Glomerular visceral epithelial cell (primary cell): ENCODE measurements at regions not wholly inside any gene's neighbourhood (a gene's known extent, or its start where the extent isn't known, plus 50 kb on each side); places are given as distances from the start of the nearest gene placed in this dataset.

ENCODE experiments used
- DNase-seq: peaks from one replicate; pipeline ENCODE4 v3.0.0-alpha.2; 2016; ENCODE audit errors: extremely low spot score

DNA sequence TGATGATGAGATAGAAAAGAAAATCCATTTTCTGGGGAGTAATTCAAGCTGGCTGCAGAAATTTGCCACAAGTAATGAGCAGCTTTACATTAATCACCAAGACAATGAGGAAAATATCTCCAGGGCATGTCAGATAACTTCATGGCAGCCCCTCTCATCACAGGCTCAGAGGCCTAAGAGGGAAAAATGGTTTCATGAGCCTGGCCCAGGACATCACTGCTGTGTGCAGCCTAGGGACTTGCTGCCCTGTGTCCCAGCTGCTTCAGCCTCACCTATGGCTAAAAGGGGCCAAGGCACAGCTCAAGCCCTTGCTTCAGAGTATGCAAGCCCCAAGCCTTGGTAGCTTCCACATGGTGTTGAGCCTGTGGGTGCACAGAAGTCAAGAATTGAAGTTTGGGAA, 161.7 kb downstream of the OPA1 start:
- no peak for DNase-seq

DNA sequence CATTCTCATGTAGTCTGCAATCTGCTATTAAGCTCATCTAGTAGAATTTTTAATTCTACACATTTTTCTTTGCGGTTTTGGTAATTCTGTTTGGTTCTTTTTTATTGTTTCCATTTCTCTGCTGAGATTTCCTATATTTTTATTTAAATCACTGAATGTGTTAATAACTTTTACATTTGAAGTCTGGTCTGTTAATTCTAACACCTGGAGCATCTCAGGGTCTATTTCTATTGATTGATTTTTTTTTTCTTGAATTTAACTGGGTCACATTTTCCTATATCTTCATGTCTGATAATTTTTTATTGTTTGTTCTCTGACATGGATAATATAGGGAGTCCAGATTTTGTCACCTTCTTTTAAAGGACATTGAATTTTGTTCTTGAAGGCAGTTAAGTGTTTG, 163.5 kb downstream of the OPA1 start:
- no peak for DNase-seq

DNA sequence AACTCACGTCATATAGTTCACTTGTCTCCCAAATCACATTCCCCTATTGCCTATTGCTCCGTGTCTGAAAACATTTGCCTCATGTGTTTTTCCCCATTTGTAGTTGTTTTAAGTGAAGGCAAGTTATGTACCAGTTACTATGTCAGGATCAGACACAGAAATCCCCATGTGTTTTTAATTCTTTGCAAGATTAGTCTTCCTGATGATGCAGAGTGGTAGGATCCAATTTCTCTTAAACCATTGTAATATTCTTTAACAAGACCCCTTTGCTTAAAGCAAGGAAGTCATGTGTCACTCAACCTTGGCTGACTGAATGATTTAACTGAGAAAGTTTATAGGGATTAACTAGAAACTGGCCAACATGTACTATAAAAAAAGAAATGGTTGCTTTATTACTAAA, 164.4 kb downstream of the OPA1 start:
- DNase-seq, result no peak

DNA sequence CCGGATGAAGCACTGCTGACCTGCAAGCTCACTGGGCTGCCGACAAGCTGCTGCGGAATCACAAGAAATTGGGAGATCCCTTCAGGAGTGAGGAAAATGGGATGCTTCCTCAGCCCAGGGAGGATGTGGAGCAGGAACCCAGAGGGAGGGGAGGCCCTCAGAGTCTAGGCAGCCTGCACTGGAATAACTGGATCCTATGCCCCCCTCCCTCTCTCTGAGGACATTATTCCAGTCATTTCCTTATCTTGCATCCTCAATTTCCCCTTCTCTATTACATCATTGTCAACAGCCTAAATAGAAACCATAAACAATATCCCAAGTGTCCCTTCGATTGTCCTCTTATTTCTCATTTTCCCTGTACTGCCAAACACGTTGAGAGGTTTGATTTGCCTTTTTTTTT, 169.0 kb downstream of the OPA1 start:
- DNase-seq, result no peak

DNA sequence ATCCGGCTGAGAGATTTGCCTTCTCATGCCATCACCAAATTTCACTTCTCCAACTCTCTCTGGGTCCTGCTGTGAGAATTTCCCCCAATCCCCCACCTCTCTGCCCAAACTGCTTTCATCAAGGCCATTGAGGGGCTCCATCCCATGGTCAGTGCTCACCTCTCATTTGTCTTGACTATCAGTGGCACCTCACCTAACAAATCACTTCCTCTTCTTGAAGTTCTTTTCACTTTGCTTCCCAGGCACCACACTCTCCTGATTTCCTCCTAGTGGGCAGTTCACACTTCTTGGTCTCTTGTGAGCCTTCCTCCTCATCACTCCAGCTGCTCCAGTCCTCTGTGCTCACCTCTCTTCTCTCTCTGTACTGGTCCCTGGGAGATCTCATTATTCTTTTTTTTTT, 169.6 kb downstream of the OPA1 start:
- DNase-seq, result no peak

DNA sequence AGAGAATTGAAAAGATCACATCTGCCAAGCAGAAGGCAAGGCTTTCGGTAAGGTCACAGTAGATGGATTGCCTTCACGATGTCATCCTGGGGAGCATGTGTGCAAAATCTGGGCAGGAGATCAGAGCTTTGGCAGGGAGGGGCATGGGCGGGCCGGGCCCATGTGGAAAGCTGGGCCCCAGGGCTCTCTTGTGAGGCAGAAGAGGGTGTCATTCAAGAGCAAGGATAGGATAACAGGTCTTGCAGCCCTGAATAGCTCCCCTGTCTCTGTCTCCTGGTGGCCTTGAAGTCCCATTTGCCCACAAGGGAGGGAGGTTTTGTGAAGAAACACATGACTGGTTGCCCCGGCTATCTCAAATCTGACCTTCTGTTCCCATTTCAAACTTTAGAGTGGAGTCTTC, 172.0 kb downstream of the OPA1 start:
- no peak for DNase-seq

DNA sequence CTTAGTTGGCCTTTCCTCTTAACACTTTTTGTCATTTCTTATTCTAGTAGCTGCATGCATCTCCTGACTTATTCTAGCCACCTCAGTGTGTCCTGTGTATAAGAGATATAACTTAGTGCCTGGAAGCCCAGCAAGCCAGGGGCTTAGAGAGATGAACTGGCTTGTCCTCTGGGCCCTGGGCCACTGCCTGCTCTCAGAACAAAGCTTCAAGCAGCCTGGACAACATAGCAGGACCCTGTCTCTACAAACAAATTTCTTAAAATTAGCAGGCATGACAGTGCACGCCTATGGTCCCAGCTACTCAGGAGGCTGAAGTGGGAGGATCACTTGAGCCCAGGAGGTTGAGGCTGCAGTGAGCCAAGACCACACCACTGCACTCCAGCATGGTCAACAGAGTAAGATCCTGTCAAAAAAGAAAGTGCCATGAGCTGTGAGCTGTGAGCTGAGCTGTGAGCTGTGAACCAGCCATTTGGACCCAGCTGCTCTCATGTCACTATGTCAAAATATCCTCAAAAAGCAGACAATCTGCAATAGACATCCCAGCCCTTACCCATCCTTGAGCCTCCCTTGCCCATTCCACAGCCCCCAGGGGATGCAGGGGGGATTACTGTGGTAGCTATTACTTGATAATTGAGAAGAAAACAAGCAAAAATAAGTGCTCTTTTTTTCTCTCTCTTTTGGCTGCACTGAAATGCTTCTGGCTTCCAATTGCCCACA, 174.5 kb downstream of the OPA1 start:
- DNase-seq, result no peak

DNA sequence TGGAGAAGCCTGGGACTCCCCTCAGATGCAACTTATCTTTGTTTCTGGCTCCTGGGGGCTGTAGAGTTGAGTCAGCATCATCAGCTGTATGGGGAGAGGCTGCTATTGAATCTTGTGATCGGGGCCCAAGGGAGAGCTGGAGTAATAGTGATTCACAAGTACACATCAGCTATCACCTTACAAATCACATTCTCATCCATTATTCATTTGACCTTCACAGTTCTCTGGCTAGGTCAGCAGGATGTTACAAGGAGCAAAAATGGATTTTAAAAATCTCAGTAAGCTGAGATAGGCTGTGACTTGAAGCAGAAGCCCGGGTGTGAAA, 175.0 kb downstream of the OPA1 start:
- no peak for DNase-seq

DNA sequence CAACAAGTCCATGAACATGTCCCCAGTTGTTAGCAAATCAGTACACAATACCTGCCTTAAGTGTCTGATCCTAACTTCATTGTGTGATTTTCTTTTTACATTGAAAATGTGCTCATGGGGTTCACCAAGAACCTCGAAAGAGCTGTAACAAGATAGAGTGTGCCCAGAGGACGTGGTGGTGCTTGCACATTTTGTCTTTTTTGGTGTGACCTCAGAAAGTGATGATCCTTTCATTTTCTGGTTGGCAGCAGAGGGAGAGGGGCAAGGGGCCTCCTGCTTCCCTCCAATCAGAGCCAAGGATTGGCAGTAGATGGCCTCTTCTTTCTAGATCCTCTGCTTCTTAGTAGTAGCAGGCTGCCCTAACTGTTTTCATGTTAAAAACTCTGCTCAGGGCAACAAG, 176.4 kb downstream of the OPA1 start:
- DNase-seq, result no peak

DNA sequence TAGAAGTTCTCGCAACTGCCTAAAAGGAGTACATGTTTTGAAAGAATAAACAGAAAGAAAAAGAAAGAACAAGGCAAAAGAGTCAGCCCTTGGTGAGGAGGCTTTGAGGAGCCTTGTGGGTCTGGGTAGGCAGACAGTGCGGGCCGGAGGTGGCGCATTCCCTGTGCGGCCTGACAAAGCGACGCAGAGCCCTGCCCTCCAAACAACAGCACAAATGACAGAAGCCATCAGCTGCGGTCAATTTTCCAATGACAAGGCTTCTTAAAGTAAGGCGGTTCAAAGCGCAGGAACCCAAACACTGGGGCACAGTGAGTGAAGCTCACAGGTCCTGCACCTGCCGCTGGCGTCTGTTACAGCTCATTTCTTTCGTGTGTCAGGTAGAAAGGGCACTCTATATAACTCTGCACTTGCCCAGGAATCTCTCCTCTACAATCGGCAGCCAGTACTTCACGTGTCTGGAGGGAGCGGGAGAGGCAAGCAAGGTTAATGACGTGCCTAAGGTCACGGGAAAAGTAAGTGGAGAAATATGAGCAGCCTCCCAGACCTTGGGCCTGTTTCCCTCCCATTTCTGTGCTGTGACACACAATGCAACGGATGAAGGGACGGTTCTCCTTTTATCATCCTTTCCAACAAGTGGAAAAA, 178.1 kb downstream of the OPA1 start:
- no peak for DNase-seq

DNA sequence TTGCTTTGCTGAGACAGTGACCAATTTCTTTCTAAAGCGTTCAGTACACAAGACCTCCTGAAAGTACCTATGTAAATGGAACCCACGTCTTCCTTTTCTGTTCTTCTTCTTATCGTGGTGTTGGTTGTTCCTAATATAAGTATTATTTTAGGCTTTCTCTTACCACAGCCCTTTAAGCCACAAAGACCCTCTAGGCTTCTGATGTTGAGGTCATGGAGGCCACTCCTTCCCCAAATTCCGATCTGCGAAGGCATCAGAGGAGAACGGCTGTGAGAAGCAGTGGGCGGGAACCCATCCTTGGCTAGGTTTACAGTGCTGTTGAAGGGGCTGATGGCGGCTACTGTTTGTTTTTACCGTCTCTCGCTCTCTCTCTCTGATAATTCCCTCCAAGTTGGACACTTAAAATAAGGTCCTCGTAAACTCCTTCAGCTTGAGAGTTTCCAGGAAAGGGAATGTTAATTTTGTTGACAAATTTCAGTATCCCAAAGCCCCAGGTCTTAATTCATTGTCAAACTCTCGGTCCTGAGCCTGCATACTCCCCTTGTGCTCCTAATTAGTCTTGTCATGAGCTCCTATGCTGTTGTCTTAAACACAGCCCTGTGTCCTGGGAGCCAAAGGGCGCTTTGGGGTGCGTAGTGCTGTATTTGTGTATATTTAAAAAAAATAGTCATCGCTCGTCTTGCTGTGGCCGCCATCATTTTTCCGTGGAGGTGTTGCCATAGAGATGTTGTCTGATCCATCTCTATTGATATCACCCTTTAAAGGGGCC, 178.8 kb downstream of the OPA1 start:
- DNase-seq, result no peak

DNA sequence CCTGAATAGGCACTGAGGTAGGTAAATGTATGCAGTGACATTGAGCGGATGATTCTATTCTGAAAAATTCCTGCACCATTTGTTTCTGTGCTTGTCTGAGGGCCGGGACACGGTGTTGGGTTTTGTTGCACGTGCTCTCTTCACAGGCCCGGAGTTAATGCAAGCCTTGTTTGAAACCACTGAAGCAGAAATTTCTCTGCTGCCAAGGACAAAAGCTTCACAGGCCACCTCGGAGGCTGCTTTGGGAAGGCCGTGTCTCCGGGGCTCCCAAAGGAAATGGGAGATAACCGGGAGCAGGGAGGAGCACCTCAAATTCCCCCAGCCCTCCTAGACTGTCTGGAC, 179.4 kb downstream of the OPA1 start:
- DNase-seq, result no peak

DNA sequence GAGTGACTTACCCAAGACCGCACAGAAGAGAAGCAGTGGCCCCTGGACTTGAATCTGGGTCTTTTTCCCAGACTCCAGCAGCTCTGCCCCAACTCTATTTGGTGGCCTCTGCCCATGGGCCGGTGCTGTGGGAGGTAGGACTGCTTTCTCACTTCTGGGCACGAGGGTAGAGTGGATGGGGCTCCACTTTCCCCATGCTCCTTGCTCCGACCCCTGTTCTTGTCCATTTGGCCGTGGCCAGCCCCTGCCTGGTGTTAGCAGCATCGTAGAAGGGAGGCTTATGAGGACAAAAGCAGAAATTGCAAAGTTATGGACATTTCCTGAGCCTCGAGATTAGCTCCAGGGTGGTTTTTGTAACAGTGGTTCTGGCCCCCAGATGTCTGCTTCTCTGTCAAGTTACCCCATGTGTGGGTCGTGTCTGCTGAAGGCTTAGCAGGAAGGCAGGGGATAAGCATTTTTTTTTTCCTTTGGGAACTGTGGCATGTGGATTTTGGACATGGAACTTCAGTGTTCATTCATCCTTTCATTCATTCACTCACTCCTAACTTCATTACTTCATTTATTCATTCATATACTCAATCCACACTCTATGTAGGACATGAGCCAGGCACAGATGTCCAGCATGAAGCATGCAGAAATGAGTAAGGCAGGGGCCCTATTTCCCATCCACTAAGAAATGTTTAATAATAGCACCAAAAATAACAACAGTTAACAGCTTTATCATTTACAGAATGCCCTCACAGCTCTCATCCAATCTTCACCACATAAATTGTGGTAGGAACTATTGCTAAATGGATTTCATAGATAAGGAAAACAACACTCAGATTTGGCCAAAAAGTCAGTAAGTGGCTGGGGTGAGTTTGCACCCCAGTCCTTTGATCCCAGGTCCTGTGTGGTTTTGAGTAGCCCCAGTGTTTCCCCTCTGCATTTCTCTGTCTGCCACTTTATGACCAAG, 180.5 kb downstream of the OPA1 start:
- no peak for DNase-seq

DNA sequence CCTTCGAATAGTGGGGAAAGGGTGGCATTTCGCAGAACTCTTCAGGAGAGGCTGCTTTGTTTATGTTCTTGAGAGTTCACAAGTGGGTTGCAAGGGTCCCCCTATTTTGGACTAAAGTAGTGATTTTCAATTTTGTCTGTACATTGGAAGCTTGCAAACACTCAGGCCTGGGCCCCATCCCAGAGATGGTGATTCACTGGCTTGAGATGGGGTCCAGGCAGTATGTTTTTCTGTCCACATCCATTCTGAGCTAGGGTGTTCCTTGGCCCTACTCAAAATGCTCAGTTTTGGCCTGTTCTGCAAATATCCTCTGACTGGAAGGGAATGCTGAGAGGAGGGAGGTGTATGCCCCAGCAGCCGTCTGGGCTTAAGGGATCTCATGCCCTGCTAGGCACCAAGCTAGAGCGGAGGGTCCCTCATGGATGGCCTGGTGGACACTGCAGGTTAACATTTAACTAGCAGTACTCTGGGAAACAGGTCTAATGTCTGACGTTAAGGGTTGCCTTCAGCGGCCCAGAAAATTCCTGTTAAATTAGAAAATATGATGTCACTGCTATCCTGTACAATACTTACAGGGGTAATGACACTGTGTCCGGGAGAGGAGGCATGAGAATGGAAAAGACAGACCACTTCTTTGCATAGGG, 181.4 kb downstream of the OPA1 start:
- DNase-seq, result peak; percentile 28

DNA sequence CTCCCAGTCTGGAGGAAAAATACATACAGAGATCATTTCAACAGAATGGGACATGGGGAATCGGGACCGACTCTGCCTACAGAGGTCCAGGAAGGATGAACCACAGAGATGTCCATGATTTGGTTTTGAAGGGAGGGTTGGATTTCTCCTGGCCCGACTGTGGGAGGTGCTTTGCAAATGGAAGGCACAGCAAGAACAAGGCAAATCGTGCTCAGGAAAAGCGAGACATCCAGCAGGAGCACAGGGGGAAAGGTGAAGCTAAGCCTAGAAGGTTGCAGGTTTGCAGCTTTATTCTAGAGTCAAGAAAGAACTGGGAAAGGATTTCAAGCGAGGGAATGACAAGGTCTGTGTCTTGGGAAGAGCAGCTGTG, 181.9 kb downstream of the OPA1 start:
- DNase-seq, result no peak

DNA sequence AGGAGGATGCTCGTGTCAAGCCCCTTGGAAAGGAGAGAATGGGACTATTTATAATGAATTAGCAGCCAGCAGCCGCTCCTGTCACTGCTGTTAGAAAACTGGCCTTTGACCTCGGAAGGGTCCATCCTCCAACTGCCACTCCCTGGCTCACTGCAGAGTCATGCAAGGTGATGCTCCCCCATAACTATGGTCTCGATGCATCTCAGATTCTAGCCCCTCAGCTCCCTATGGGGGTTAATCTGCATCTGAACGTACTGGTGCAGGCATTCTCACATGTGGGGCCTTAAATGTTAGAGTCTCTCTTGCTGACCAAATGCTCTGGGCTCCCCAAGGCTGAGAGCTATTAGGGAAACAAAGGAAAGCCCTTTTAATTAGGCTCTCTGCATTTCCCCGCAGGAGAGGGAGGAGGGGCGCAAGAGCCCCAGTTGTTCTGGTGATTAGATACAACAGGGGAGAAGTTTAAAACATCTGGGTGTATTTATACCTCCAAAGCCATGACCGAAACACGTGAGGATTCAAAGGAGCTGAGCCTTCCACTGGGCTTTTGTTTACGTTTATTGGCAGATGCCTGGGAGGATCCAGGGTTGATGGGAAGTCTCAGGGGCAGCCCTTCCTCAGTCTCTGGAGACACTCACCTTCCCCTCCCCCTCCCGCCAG, 182.5 kb downstream of the OPA1 start:
- DNase-seq, result no peak

DNA sequence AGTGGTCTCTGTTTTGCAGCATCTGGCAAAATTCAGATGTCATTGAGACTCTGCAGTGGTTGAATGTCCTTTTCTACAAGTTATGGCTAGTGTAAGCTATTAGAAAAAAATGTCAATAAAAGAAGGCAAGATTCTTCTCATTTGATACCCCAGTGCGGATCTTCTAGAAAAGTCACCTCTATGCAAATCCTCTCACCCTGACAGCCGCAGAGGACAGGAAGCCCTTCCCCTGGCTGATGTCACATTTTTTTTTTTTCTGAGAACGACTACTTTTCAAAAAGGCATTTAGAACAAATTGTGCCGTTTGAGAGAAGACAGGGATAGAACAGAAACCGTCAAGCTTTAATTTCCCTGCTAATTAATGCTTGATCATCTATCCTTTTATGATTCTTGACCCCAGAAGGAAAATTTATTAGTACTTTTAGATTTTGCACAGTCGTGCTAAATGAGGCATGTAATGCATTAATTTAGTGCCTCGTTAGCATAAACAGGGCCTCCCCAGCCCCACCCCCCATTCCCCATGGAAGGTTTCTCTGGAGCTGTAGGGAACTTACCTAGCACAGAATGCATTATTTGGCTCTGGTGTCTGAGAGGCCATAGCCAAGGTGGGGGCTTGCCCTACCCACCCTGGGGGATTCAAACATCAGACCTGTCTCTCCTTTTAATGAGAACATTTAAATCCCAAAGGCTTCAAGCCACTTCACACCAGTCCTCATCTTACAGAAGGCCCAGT, 183.8 kb downstream of the OPA1 start:
- DNase-seq, result no peak

DNA sequence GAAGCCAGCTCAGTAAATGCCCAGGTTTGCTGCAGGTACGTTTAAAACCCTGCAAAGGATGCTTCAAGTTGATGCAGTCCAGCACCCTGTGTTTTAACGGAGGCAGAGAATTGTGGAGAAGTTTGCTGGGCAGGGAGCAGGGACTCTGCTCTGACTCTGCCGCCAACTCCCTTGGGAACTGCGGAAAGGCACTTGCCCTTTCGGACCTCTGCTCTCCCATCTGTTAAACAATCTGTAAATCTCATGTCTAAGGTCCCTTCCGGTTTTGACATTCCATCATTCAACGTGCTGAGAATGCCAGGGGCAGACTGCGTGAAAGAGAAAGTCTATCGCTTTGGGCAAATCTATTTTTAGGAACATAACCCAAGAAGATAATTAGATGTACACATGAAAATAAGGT, 184.5 kb downstream of the OPA1 start:
- DNase-seq, result peak; percentile 28

DNA sequence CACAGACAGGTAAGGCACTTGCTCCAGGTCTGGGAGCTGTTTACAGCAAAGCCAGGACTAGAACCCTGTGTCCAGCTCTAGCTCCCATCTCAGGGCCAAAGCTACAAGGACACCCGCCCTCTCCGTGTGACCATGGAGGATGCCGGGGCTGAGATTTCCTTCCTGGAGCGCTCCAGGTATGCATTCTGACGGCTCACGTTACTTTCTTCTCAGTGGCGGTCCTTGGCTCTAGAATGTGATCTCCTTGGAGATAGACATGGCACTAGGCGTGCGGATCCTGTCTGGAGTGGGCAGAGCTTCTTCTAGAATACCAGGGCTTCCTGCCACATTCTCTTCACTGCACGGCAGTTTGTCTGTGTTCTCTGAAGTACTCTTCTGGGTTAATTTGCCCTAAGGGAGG, 185.7 kb downstream of the OPA1 start:
- no peak for DNase-seq

DNA sequence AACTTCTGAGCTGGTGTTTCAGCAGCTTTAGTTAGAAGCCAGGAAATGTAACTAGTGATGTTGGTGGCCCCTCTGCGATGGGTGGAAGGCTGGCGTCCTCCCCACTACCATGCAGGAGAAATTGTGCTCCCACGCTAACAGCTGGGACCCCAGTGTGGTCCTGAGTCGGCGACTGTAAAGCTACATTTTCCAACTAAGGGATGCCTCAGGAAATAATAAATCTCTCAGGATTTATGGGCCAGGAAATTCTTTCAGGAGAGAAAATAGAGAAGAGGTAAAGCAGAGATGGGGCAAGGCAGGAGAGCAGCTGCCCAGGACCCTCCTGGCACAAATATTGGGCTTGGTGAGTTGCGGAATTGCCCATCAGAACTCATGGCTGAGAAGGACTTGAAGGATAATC, 186.9 kb downstream of the OPA1 start:
- DNase-seq, result no peak

DNA sequence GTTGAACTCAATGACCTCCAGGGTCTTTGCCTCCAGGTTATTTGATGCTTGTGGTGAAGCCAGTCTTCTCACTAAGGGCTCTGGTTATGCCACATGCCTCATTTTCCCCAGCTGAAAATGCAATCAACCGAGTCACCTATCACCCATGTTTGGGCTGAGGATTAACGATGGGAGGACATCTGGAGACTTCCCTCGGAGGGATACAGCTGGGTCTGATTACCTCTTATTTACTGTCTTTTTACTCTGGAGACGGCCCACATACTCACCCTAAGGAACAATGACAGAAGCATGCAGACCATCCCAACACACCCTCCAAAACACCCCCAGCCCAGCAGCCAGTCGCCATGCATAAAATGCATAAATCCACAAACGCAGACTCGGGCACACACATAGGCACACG, 187.4 kb downstream of the OPA1 start:
- no peak for DNase-seq
